ENCODE measurements at regions not wholly inside any gene's neighbourhood (a gene's known extent, or its start where the extent isn't known, plus 50 kb on each side); places are given as distances from the start of the nearest gene placed in this dataset.

GRCh38 chr16:54547052-54547451 lies 260.5 kb upstream of the IRX3 start:
- ChIA-PET CTCF (no interaction called here), POLR2A (no interaction called here)
- Histone ChIP-seq H3K27me3 (ENCODE audit: control insufficient read depth, insufficient read depth, low read length) (peaks cover 2% of the 10 kb centered on the region), H3K36me3 (ENCODE audit: control insufficient read depth, insufficient read depth, low read length) (no peaks in the 10 kb centered on the region), H3K4me3 (ENCODE audit: low read depth, low read length) (no peak overlapping the region)
- no peak for DNase-seq (ENCODE audit: low read depth)
- TF ChIP-seq CTCF (IDR thresholded peaks at IDR 0.05; ENCODE audit: insufficient read depth, low read depth, low read length) = no peak

GRCh38 chr16:54546521-54546920 lies 259.9 kb upstream of the IRX3 start:
- no peak for DNase-seq (ENCODE audit: low read depth)
- ChIA-PET POLR2A (no interaction called here), CTCF (no interaction called here)
- Histone ChIP-seq H3K27me3 (ENCODE audit: control insufficient read depth, insufficient read depth, low read length) (peaks cover 2% of the 10 kb centered on the region), H3K4me3 (ENCODE audit: low read depth, low read length) (no peak overlapping the region), H3K36me3 (ENCODE audit: control insufficient read depth, insufficient read depth, low read length) (no peaks in the 10 kb centered on the region)
- TF ChIP-seq CTCF (IDR thresholded peaks at IDR 0.05; ENCODE audit: insufficient read depth, low read depth, low read length) = no peak

GRCh38 chr16:54545854-54546511 lies 259.4 kb upstream of the IRX3 start:
- Histone ChIP-seq H3K27me3 (ENCODE audit: control insufficient read depth, insufficient read depth, low read length) (peaks cover 2% of the 10 kb centered on the region), H3K36me3 (ENCODE audit: control insufficient read depth, insufficient read depth, low read length) (no peaks in the 10 kb centered on the region), H3K4me3 (ENCODE audit: low read depth, low read length) (no peak overlapping the region)
- CTCF ChIA-PET = no interaction called here
- no peak for DNase-seq (ENCODE audit: low read depth)
- POLR2A ChIA-PET = no interaction called here
- TF ChIP-seq CTCF (IDR thresholded peaks at IDR 0.05; ENCODE audit: insufficient read depth, low read depth, low read length) = no peak

GRCh38 chr16:54544553-54545180 lies 258.1 kb upstream of the IRX3 start:
- Histone ChIP-seq H3K4me3 (ENCODE audit: low read depth, low read length) (no peak overlapping the region), H3K27me3 (ENCODE audit: control insufficient read depth, insufficient read depth, low read length) (peaks cover 2% of the 10 kb centered on the region), H3K36me3 (ENCODE audit: control insufficient read depth, insufficient read depth, low read length) (no peaks in the 10 kb centered on the region)
- no peak for DNase-seq (ENCODE audit: low read depth)
- no peak for TF ChIP-seq CTCF (IDR thresholded peaks at IDR 0.05; ENCODE audit: insufficient read depth, low read depth, low read length)
- CTCF ChIA-PET = no interaction called here
- POLR2A ChIA-PET = no interaction called here

GRCh38 chr16:54542805-54543505 lies 256.4 kb upstream of the IRX3 start:
- no peak for DNase-seq (ENCODE audit: low read depth)
- peaks cover 2% of the 10 kb centered on the region for H3K27me3 ChIP-seq (ENCODE audit: control insufficient read depth, insufficient read depth, low read length)
- CTCF ChIA-PET = no interaction called here
- POLR2A ChIA-PET = no interaction called here
- no peak overlapping the region for H3K4me3 ChIP-seq (ENCODE audit: low read depth, low read length)
- TF ChIP-seq CTCF (IDR thresholded peaks at IDR 0.05; ENCODE audit: insufficient read depth, low read depth, low read length) = no peak
- no peaks in the 10 kb centered on the region for H3K36me3 ChIP-seq (ENCODE audit: control insufficient read depth, insufficient read depth, low read length)

Measured in BJ (cell line).